HG03521 (cell line): ENCODE measurements at regions not wholly inside any gene's neighbourhood (a gene's known extent, or its start where the extent isn't known, plus 50 kb on each side); places are given as distances from the start of the nearest gene placed in this dataset.

Experiments used
- ATAC-seq: cut with Tn5 transposase; IDR thresholded peaks from one replicate; pipeline ENCODE4 v1.9.1; 2021; ENCODE audit warnings: mild to moderate bottlenecking, moderate library complexity; ENCODE audit not compliant: unreplicated experiment

GRCh38 chr20:11032611-11033010 is 358.8 kb upstream of the JAG1 start:
- ATAC-seq = no peak

- no peak for ATAC-seq
Measured at GRCh38 chr20:11034025-11034424, 360.2 kb upstream of the JAG1 start.

GRCh38 chr20:11035211-11035610 is 361.4 kb upstream of the JAG1 start:
- no peak for ATAC-seq

DNA sequence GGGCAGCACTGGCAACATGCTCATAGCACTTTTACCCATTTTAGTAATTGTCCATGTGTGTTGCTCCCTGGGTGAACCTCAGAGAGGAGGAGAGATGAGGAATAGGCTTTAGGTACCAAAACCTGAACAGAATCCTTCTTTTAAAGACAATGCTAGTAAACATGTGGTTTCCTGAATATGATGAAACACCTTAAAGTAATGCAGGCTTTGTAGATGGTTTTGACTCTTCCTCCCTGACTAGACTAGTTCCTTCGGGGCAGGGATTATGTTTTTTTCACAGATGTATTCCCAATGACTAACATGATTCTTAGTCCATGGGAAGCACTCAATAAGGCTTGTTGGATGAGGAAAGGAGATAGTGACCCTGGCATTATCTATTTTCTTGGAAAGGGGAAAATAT is 367.6 kb upstream of the JAG1 start:
- ATAC-seq = no peak

- ATAC-seq = no peak
Measured at GRCh38 chr20:11043001-11043400, 369.2 kb upstream of the JAG1 start.

DNA sequence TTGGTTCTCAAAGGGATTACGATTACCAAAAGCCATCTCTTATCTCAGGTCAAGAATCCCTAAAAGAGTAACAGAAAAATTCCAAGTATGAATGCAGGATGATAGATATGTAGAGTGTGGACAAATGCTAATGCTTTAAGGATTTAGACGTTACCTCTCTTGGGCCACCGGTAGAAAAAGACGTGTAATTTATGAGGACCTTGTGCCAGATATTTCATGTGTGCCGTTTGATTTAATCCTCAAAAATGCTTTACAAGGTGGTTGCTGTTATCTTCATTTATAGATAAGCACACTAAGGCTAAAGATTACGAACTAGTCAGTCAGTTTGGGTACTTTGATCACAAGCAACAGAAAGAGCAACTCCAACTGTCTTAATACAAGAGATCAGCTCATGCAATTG is 370.8 kb upstream of the JAG1 start:
- ATAC-seq = no peak

- no peak for ATAC-seq
Measured at GRCh38 chr20:11045412-11046175, 371.8 kb upstream of the JAG1 start.

- no peak for ATAC-seq
Measured at GRCh38 chr20:11047559-11047958, 373.8 kb upstream of the JAG1 start.

DNA sequence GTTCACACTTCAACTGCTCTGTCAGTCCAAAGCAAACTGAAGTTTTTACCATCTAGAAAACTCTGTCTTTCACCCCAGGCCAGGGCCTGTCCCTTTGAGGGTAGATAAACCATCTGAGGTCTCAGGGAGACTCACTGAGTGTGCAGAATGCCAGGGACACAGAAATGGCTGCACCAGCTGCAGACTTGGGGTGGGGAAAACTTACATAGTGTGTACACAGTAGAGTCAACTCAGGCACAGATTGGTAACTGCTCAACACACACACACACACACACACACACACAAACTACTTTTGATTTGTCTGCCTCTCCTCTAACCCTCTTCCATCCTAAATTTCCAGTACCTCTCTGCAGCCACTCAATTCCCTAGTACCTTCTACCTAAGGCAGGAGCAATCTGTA is 374.9 kb upstream of the JAG1 start:
- no peak for ATAC-seq

DNA sequence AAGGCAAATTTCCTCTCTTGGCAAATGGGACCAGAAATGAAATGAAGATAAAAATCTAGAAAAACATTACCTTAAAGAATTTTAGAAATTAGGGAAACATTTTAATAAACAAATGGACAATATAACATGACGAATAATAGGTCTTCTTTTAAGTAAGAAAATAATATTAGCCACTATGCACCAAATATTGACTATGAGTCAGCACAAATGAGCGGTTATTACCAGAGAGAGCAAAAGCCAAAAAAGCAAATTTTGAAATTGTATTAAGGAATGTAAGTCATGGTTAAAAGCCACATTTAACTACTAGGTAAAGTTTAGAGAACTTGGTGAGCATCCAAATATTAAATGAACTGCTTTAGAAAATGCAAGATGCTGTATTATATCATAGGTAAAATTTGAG is 376.6 kb upstream of the JAG1 start:
- ATAC-seq = no peak

DNA sequence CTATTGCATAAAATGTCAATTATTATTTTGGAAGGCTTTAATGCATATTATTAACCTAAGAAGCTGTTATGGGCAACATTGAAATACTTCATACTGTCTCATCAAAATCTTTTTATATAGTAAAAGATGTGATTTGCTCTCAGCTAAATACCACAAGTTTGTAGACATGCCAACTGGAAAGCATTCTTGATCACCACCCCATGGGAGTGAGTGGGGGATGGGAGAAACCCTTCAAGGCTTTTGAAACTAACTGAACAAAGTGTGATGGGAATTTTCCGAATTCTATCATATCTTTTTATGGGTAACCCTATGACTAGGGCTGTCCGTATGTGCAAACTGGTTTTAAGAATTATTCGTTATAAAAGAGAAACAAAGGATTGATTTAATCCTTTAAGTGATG is 377.3 kb upstream of the JAG1 start:
- ATAC-seq = no peak

DNA sequence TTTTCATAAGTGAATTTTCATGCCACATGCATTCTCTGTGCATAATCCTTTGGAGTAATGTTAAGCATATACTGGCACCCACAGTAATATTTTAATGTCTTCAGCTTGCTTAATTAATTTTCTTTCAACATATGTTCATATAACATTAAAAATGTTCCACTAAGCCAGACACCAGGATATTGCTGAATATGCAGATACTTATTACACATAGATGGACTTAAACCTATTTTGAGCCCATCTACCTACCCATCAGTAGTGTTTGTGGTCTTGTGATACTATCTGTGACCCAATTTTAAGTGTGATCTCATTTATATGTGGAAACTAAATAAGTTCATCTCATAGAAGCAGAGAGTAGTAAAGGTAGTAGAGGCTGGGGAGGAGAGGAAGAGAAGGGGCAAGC is 379.5 kb upstream of the JAG1 start:
- no peak for ATAC-seq

DNA sequence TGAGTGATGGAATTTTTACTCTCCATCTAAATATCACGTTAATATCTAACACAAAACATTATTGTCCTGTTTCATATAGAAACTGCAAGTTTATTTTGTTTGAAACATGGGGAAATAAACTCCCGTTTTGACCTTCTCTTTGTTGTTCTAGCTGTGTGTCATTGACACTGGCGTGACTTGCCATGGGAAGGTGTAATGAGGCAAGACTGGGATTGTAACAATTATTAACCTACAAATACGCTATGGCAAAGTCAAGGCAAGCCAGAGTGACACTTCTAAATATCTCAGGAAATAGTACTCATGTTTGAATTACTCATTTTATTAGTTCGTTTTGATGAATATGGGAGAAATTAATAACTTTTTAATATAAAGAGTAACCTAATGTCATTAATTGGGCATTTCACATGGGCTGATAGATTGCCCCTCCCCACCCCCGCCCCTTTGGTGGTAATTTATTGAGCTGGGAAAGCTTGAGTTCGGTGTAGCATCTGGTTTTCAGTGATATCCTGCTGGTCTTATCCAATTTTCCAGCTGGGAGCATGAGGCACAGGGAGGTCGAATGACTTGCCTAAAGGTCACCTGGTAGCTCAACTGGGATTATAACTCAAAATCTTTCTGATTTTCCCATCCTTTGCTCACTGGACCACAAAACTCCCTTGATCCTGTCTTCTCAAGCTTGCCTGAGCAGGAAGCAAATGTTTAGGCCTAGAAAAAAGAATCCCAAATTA is 380.6 kb upstream of the JAG1 start:
- ATAC-seq = no peak

DNA sequence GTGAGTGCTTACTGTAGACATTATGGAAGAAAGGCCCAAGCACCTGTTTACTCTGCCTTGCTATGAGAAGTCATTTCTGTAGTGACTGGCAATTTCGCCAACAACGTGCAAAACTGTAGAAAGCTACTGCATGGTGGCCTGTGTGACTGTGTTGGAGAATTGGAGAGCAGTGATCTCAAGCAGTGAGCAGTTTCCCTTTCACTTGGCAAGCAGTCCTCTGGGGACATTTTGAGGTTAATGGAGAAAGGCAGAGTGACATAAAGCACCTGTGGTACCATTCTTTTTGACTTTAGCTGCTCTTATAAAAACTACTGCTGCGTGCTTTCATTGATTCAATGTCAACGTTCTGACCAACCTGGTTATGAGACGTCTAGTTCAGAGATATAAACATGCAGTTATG is 382.6 kb upstream of the JAG1 start:
- no peak for ATAC-seq

GRCh38 chr20:11057624-11058023 is 383.8 kb upstream of the JAG1 start:
- no peak for ATAC-seq

DNA sequence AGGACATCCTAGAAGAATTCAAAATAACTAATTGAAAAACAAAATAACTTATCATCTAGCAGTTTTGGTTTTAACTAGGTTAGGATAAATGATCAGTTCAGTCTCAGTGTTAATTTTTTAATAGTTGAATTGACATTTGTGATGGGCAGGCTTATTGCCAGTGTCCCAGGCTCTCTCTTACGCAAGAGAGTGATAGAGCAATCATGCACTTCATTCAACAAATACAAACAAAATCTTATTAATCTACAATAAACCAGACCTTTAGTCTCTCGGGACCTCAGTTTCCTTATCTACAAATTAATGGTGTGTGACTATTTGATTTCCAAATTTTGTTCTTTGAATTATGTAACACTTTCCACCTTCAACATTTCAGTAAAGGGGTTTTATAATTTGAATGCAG is 385.9 kb upstream of the JAG1 start:
- no peak for ATAC-seq

DNA sequence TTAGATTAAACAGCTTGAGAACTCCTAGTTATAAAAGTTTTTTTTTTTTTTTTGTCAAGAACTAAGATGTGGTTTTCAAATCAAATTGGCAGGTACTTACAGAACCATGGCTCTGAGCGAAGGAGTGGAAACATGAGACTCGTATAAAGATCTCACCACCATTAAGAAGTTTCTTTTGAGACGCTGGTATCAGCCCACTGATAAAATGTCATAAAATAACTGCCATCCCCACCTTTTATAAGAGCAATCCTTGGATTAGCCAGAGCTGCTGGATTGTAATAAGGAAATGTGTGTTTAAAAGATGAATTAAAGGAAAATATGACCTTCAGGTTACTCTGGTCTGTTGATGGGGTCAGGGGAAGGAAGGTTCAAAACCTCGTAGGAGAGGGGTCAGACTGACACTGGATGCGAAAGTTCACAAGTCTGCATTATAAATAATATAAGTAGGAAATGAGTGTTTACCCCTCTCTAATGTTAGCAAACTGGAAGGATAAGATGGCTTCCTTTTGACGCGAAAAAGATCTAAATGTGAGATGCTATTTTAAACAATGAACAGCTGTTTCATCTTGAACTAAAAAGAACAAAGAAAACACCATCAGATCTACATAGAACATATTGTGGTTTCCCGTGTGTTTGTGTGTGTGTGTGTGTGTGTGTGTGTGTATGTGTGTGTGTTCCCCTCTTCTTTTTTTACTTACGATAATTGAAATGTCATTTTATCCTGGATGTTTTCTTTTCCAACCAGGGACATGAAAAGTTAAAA is 386.8 kb upstream of the JAG1 start:
- ATAC-seq = no peak

DNA sequence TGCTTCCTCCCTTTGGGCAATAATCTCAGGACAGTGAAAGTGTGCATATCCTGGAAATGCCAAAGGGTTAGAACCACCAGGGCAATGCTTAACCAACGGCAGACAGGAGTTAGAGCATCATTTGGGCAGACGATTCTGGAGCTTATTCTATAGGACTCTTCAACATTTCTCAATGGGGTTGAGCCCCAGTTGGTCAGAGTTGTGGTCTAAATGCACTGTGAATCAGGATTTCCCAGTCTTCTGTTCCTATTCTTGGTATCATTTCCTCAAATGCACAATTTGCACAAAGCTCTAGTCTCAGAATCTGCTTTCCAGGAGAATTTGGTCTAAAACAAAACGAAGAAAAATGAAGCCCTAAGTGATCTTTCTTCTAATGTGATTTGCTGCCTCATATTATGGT is 389.6 kb upstream of the JAG1 start:
- ATAC-seq = no peak

GRCh38 chr20:11064946-11065345 is 391.1 kb upstream of the JAG1 start:
- no peak for ATAC-seq

DNA sequence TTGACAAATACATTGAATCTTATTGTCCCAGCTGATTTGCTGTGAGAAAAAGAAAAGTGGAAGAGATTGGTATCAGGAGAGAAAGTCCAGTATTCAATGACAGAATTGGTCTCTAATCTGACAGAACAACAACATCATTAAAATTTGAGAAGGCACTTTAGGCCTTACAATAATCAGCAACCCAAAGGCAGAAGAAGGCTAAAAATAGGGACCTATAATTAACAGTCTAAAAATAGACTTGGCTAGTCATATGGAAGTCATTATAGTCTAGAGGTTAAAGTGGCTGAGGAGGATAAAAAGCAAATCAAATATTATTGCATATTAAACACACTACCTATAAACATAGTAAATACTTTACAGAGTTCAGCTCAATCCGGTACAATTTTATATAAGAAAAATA is 393.6 kb upstream of the JAG1 start:
- no peak for ATAC-seq

DNA sequence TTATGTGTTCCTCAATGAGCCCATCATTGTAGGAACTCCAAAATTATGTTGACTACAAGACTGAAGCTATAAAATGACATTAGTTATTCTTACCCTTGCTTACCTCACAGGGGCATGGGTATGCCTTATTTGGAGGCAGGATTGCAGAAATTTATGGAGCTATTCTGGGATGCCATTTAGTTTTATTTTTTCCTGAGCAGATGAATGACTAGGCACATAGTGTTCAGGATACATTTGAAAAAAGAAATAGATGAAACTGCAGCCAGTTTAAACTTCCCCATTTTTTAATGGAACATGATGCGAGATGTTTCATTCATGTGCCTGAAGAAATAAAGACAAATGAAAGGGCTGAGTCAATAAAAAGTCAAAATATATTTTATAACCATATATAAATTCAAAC is 399.2 kb upstream of the JAG1 start:
- ATAC-seq = no peak
